VCaP (cell line): ENCODE measurements at regions not wholly inside any gene's neighbourhood (a gene's known extent, or its start where the extent isn't known, plus 50 kb on each side); places are given as distances from the start of the nearest gene placed in this dataset.

Source experiments
- H3K27ac ChIP-seq: fragments of 450-650 bp; 2 replicates; pipeline ENCODE4 v1.5.1; 2017
- CTCF ChIP-seq: fragments of 450-650 bp; conservative IDR thresholded peaks from 2 replicates; pipeline ENCODE4 v1.5.1; 2017; ENCODE audit warnings: mild to moderate bottlenecking, moderate library complexity

GRCh38 chr4:116872941-116873340 is 212.4 kb downstream of the TRAM1L1 start:
- no peak for TF ChIP-seq CTCF
- H3K27ac ChIP-seq: no peak overlapping the region

GRCh38 chr4:116872308-116872707 is 213.1 kb downstream of the TRAM1L1 start:
- TF ChIP-seq CTCF: no peak
- H3K27ac ChIP-seq: no peak overlapping the region

GRCh38 chr4:116870686-116871085 is 214.7 kb downstream of the TRAM1L1 start:
- no peak overlapping the region for H3K27ac ChIP-seq

GRCh38 chr4:116866106-116866505 is 219.3 kb downstream of the TRAM1L1 start:
- H3K27ac ChIP-seq: no peak overlapping the region
- no peak for TF ChIP-seq CTCF

More at GRCh38 chr4:116870686-116871085, 214.7 kb downstream of the TRAM1L1 start:
- TF ChIP-seq CTCF: no peak

- no peak overlapping the region for H3K27ac ChIP-seq
- TF ChIP-seq CTCF: no peak
Measured at GRCh38 chr4:116862592-116862991, 222.8 kb downstream of the TRAM1L1 start.

- H3K27ac ChIP-seq: no peak overlapping the region
- TF ChIP-seq CTCF: no peak
Measured at GRCh38 chr4:116860891-116861290, 224.5 kb downstream of the TRAM1L1 start.

- no peak overlapping the region for H3K27ac ChIP-seq
- TF ChIP-seq CTCF: no peak
Measured at GRCh38 chr4:116849620-116850019, 235.8 kb downstream of the TRAM1L1 start.

GRCh38 chr4:116847616-116848015 is 237.8 kb downstream of the TRAM1L1 start:
- H3K27ac ChIP-seq: no peak overlapping the region
- TF ChIP-seq CTCF: no peak
